BLaER1 treated with 17β-estradiol and CSF1 and Interleukin-3, amounts not matched to agents 10 nM and 100 nM (cell line): ENCODE measurements at regions not wholly inside any gene's neighbourhood (a gene's known extent, or its start where the extent isn't known, plus 50 kb on each side); places are given as distances from the start of the nearest gene placed in this dataset.
"Not testable (repeated sequence)": the region's sequence is repeated elsewhere in the genome, so short reads cannot be mapped to it uniquely, and the experiment has no call there.

Experiments used
- H3K27ac ChIP-seq, 11 experiments: shearing (Covaris generic); formaldehyde crosslinking; 2 replicates each; pipeline ENCODE4 v1.8.1; 2022
- H3K27me3 ChIP-seq, 11 experiments: shearing (Covaris generic); formaldehyde crosslinking; 2 replicates each; pipeline ENCODE4 v1.8.1; 2022
- H3K36me3 ChIP-seq, 11 experiments: shearing (Covaris generic); formaldehyde crosslinking; 2 replicates each; pipeline ENCODE4 v1.8.1; 2022
- H3K4me1 ChIP-seq, 10 experiments: shearing (Covaris generic); formaldehyde crosslinking; 2 replicates each; pipeline ENCODE4 v1.8.1; 2022
- H3K4me2 ChIP-seq, 11 experiments: shearing (Covaris generic); formaldehyde crosslinking; 2 replicates each; pipeline ENCODE4 v1.8.1; 2022
- H3K4me3 ChIP-seq, 10 experiments: shearing (Covaris generic); formaldehyde crosslinking; 2 replicates each; pipeline ENCODE4 v1.8.1; 2022
- H3K9ac ChIP-seq, 11 experiments: shearing (Covaris generic); formaldehyde crosslinking; 2 replicates each; pipeline ENCODE4 v1.8.1; 2022
- H3K9me3 ChIP-seq, 11 experiments: shearing (Covaris generic); formaldehyde crosslinking; replicated peaks in 1 of 11; 2 replicates each; pipeline ENCODE4 v1.8.1; 2022
- H4K20me1 ChIP-seq, 11 experiments: shearing (Covaris generic); formaldehyde crosslinking; 2 replicates each; pipeline ENCODE4 v1.8.1; 2022
- Cebpa-rat ChIP-seq, 11 experiments: shearing (Covaris generic); IDR thresholded peaks; 2 replicates each; pipeline ENCODE4 v1.8.1; 2022

DNA sequence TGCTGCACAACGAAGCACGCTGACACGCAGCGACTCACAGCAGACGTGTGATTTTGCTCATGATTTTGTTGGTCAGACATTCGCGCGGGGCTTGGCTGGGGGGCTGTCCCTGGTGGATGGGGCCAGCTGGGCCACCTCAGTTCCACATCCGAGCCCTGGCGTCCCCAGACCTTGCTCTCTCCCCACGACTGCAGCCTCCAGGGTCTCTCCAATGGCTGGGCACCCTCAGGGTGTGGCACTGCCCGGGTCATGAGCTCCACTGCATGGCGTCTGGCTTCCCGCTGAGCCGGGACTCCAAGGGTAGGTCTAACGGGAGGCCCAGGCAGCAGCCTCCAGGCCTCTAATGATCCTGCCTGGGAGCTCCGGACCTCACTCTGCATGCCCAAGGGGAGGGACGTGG lies 173.0 kb upstream of the AJAP1 start:
- Histone ChIP-seq H3K4me3 (no peak overlapping the region), H4K20me1 (no peaks in the 10 kb centered on the region), H3K27ac (no peak overlapping the region), H3K9ac (no peak overlapping the region), H3K4me1 (peaks cover 0 to 29% (median 16%) of the 10 kb centered on the region in 10 experiments; a peak in 16 of 20 replicates), H3K36me3 (no peaks in the 10 kb centered on the region), H3K27me3 (no peaks in the 10 kb centered on the region), H3K9me3 (peaks cover 17 to 33% (median 21%) of the 10 kb centered on the region in 11 experiments), H3K4me2 (no peak overlapping the region)
- no peak for TF ChIP-seq Cebpa-rat (IDR thresholded peaks at IDR 0.05)

DNA sequence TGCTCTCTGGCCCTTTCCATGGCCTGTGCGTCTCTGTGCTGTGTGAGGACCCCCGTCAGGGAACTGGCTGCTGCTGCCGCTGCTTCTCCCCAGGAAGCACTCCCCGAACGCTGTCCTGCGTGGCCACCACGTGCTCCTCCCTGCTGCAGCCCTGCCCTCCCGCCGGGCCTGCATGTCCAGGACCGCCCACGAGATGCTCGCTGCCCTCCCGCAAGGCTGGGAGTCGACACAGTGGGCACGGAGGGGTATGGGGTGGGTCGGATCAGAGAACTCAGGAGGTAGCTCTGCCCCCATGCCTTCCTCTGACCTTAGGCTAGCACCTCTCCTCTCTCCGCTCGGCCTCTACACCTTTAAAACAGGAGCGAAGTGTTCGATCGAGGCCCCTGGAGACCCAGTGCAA lies 171.9 kb upstream of the AJAP1 start:
- Histone ChIP-seq H3K4me3 (no peak overlapping the region), H3K9ac (no peak overlapping the region), H3K36me3 (no peaks in the 10 kb centered on the region), H3K4me1 (peaks cover 0 to 40% (median 26%) of the 10 kb centered on the region in 10 experiments; a peak in 16 of 20 replicates), H4K20me1 (no peaks in the 10 kb centered on the region), H3K4me2 (peak overlapping the region in 7 of 11 experiments; percentile 6 to 49 (median 31); a peak in 9 of 22 replicates), H3K27ac (no peak overlapping the region), H3K9me3 (peaks cover 6 to 29% (median 12%) of the 10 kb centered on the region in 11 experiments; a peak in 20 of 22 replicates), H3K27me3 (no peaks in the 10 kb centered on the region)
- TF ChIP-seq Cebpa-rat (IDR thresholded peaks at IDR 0.05): no peak

DNA sequence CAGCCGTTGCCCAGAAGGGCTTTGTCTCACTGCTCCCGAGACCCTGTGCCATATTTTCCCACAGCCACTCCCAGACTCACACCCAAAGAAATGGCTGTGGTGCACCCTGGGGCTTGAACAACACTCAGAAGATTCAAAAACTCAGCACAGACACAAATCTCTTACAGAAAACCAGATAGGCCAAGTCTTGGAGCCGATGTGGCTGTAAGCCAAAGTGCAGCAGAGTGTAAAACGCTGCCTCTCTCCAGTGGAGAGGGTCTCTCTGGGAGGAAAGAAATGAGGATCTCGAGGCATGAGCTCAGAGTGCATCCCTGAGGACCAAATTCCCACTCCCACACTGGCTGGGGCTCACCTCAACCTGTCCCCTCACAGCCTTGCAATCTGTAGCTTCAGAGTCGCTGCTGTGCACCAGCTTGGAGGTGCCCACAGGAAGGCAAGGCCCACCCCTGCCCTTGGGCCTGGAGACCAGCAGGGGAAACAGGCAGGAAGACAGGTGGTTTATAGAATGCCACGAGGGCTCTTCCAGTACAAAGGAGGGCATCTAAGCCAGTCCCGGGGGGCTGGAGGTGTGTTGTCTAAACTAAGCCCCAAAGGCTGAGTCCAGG lies 171.3 kb upstream of the AJAP1 start:
- Histone ChIP-seq H3K9me3 (peaks cover under 1 to 23% (median 6%) of the 10 kb centered on the region in 11 experiments; a peak in 13 of 22 replicates), H4K20me1 (no peaks in the 10 kb centered on the region)

DNA sequence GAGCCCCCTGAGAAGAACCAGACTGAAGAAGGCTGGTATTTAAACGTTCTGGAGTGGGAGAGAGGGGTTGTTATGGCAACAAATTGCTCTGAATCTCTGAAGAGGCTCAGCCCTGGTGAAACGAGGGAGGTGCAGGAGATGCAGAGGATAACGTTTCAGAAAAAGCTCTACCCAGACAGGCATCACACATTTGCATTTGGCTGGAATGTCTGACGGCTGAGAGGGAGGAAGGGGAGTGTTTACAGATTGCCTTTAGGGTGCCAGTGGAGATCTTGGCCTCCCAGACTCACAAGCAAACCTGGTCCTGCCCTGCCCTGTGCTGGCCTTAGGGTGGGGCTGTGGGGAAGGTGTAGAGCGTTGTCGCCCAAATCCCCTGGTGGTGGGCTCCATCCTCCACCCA lies 169.0 kb upstream of the AJAP1 start:
- Histone ChIP-seq H3K4me3 (no peak overlapping the region), H4K20me1 (no peaks in the 10 kb centered on the region), H3K4me1 (peaks cover 19 to 68% (median 55%) of the 10 kb centered on the region in 10 experiments), H3K9me3 (peaks cover 0 to 22% (median 6%) of the 10 kb centered on the region in 11 experiments; a peak in 6 of 22 replicates), H3K27ac (no peak overlapping the region), H3K27me3 (peaks cover 0 to 7% (median 0%) of the 10 kb centered on the region in 11 experiments; a peak in 2 of 22 replicates), H3K9ac (no peak overlapping the region), H3K36me3 (no peaks in the 10 kb centered on the region), H3K4me2 (peak overlapping the region in 3 of 11 experiments; percentile 5 to 84 (median 69); a peak in 3 of 22 replicates)
- TF ChIP-seq Cebpa-rat (IDR thresholded peaks at IDR 0.05): no peak

More for the DNA sequence above, 171.3 kb upstream of the AJAP1 start:
- no peak for TF ChIP-seq Cebpa-rat (IDR thresholded peaks at IDR 0.05)
- H3K27me3 ChIP-seq: no peaks in the 10 kb centered on the region
- H3K9ac ChIP-seq: no peak overlapping the region
- H3K4me3 ChIP-seq: no peak overlapping the region
- H3K4me1 ChIP-seq: peaks cover 0 to 45% (median 32%) of the 10 kb centered on the region in 10 experiments; a peak in 17 of 20 replicates
- no peaks in the 10 kb centered on the region for H3K36me3 ChIP-seq
- no peak overlapping the region for H3K27ac ChIP-seq
- H3K4me2 ChIP-seq: peak overlapping the region in 7 of 11 experiments; percentile 6 to 49 (median 31); a peak in 12 of 22 replicates

DNA sequence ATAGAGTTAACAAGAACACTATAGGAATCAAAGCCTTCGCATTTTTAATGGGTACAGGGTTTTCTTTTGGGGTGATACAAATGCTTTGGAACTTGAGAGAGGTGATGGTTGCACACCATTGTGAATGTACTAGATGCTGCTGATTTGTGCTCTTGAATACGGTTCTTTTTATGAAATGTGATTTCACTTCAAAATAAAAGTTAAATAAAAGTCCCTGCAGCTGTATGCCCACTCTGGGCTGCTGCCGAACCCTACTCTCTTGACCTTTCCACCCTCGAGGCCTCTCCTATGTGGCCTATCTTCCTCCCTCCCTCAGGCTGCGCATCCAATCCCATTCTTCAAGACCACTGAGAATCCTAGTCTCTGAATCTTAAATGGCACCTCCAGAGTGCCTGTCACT lies 168.5 kb upstream of the AJAP1 start:
- H3K36me3 ChIP-seq: no peaks in the 10 kb centered on the region
- peak overlapping the region in 9 of 11 experiments; percentile 47 to 86 (median 83); a peak in 17 of 22 replicates for H3K4me2 ChIP-seq
- no peak overlapping the region for H3K4me3 ChIP-seq
- peaks cover 24 to 72% (median 59%) of the 10 kb centered on the region in 10 experiments for H3K4me1 ChIP-seq
- TF ChIP-seq Cebpa-rat (IDR thresholded peaks at IDR 0.05): no peak
- H3K27ac ChIP-seq: peak overlapping the region in 4 of 11 experiments; percentile 12 to 53 (median 42); a peak in 3 of 22 replicates
- H4K20me1 ChIP-seq: no peaks in the 10 kb centered on the region
- peaks cover 0 to 7% (median 0%) of the 10 kb centered on the region in 11 experiments; a peak in 2 of 22 replicates for H3K27me3 ChIP-seq
- no peak overlapping the region for H3K9ac ChIP-seq
- peaks cover 0 to 26% (median 6%) of the 10 kb centered on the region in 11 experiments; a peak in 6 of 22 replicates for H3K9me3 ChIP-seq

DNA sequence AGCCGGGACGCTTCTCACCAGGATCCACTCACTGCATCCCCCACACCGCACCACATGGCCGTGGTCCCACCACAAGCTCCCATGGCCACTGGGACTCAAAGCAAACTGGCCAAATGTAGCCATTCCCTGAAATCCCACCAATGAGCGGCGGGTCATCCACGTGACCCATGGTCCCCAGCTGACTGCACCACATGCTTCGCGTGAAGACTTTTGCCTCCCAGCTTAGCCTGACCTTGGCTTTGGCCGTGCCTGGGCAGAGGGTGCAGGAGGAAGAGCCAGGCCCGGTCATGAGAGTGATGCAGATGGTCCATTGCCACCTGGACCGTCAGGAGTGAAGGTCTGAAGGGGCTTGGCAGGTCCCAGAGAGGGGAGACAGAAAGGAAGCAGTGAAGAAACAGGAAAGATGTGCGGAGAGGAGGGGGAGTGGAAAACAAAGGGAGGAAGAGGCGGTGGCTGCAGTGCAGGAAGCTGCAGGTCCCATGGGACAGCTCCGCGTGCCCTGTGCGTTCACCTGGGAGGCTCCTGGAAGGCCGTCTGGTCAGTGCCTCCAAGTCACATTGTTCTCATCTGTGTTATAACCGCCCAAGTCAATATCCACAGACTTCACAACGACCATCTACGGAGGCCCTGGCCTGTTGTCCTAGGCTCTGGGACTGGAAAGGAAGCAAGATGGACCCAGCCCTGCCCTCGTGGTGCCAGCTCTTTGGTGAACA lies 167.8 kb upstream of the AJAP1 start:
- Histone ChIP-seq H3K36me3 (no peaks in the 10 kb centered on the region), H3K9ac (no peak overlapping the region), H3K4me1 (peaks cover 27 to 79% (median 64%) of the 10 kb centered on the region in 10 experiments), H3K9me3 (peaks cover 0 to 30% (median 4%) of the 10 kb centered on the region in 11 experiments; a peak in 6 of 22 replicates), H3K27ac (peak overlapping the region in 4 of 11 experiments; percentile 35 to 53 (median 50); a peak in 7 of 22 replicates), H4K20me1 (no peaks in the 10 kb centered on the region), H3K4me3 (no peak overlapping the region), H3K4me2 (peak overlapping the region; percentile 8 to 86 (median 81); a peak in 20 of 22 replicates), H3K27me3 (peaks cover 0 to 7% (median 0%) of the 10 kb centered on the region in 11 experiments; a peak in 2 of 22 replicates)
- no peak for TF ChIP-seq Cebpa-rat (IDR thresholded peaks at IDR 0.05)

DNA sequence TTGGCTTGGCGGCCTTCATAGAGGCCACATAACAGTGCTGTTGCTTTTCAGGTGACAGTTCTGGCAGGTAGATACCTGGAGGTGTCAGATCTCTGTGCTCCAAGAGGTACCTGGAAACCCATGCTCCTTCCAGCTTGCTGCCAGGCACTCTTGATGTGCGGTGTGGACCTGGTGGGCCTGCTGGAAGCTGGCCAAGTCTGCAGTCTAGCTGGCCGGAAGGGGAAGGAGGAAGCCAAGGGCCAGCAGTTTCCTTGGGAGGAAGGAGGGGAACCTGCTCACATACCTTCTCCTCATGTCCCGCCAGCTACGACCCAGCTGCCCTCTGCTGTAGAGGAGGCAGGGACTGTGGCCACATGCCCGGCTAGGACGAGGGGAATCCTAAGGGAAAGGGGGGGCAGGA lies 166.4 kb upstream of the AJAP1 start:
- H3K4me2 ChIP-seq: peak overlapping the region in 10 of 11 experiments; percentile 1 to 86 (median 82); a peak in 18 of 22 replicates
- H4K20me1 ChIP-seq: no peaks in the 10 kb centered on the region
- 0 out of 22 replicates have a peak overlapping the region, but pooled peaks of 1 of the 11 experiments have one; percentile 9 for H3K27ac ChIP-seq
- peaks cover 0 to 7% (median 0%) of the 10 kb centered on the region in 11 experiments; a peak in 2 of 22 replicates for H3K27me3 ChIP-seq
- H3K4me3 ChIP-seq: no peak overlapping the region
- no peak overlapping the region for H3K9ac ChIP-seq
- no peak for TF ChIP-seq Cebpa-rat (IDR thresholded peaks at IDR 0.05)
- H3K9me3 ChIP-seq: peaks cover 0 to 26% (median 4%) of the 10 kb centered on the region in 11 experiments; a peak in 6 of 22 replicates
- H3K36me3 ChIP-seq: no peaks in the 10 kb centered on the region
- peaks cover 27 to 83% (median 59%) of the 10 kb centered on the region in 10 experiments for H3K4me1 ChIP-seq

DNA sequence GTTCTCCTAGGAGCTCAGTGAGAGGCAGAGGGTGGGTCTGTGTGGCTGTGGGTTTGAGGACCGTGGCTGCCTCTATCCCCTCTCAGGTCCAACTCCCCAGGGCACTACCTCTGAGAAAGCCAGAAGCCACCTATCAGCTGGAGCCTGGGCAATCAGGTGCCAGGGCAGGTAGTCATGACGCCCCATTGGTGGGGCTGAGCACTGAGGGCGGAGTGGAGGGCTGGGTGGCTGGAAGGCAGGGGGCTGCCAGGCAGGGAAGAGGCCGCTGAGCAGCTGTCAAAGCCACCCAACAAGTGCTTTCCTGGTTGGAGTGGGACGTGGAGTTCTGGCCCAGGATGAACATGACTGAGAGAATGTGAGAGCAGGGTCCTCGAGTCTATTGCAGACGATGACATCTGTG lies 164.9 kb upstream of the AJAP1 start:
- Histone ChIP-seq H3K9ac (peak overlapping the region in 3 of 11 experiments; percentile 16 to 32 (median 32); a peak in 3 of 22 replicates), H3K9me3 (peaks cover 0 to 26% (median 4%) of the 10 kb centered on the region in 11 experiments; a peak in 6 of 22 replicates), H3K36me3 (no peaks in the 10 kb centered on the region), H3K27me3 (peaks cover 0 to 8% (median 0%) of the 10 kb centered on the region in 11 experiments; a peak in 2 of 22 replicates), H3K4me1 (peaks cover 28 to 93% (median 65%) of the 10 kb centered on the region in 10 experiments), H4K20me1 (no peaks in the 10 kb centered on the region), H3K27ac (peak overlapping the region in 4 of 11 experiments; percentile 35 to 63 (median 61); a peak in 7 of 22 replicates), H3K4me2 (peak overlapping the region; percentile 57 to 86 (median 81)), H3K4me3 (no peak overlapping the region)
- no peak for TF ChIP-seq Cebpa-rat (IDR thresholded peaks at IDR 0.05)

DNA sequence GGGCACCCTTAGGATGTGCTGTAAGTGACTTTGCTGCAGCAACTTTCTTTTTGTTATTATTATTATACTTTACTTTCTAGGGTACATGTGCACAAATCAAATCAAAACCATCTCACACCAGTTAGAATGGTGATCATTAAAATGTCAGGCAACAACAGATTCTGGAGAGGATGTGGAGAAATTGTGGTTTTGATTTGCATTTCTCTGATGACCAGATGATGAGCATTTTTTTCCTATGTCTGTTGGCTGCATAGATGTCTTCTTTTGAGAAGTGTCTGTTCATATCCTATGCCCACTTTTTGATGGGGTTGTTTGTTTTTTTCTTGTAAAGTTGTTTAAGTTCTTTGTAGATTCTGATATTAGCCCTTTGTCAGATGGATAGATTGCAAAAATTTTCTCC lies 164.4 kb upstream of the AJAP1 start:
- peak overlapping the region; percentile 57 to 86 (median 81) for H3K4me2 ChIP-seq
- peaks cover 0 to 13% (median 0%) of the 10 kb centered on the region in 11 experiments; a peak in 3 of 22 replicates for H3K27me3 ChIP-seq
- not testable (repeated sequence) for H3K36me3 ChIP-seq, H4K20me1 ChIP-seq, H3K4me3 ChIP-seq
- H3K27ac ChIP-seq: peak overlapping the region in 3 of 11 experiments; percentile 61 to 63 (median 61); a peak in 5 of 22 replicates
- peaks cover 0 to 26% (median 4%) of the 10 kb centered on the region in 11 experiments; a peak in 6 of 22 replicates for H3K9me3 ChIP-seq
- H3K4me1 ChIP-seq: peaks cover 33 to 94% (median 70%) of the 10 kb centered on the region in 10 experiments
- H3K9ac ChIP-seq: peak overlapping the region in 1 of 11 experiments; percentile 32; a peak in 1 of 22 replicates
